ENCODE measurements at regions not wholly inside any gene's neighbourhood (a gene's known extent, or its start where the extent isn't known, plus 50 kb on each side); places are given as distances from the start of the nearest gene placed in this dataset.
A peak's percentile ranks its signal among the peaks of the same experiment; 100 is the strongest.

GRCh38 chr12:124517260-124518050 is 50.0 kb downstream of the NCOR2 start:
- peak; percentile 37 for DNase-seq

DNA sequence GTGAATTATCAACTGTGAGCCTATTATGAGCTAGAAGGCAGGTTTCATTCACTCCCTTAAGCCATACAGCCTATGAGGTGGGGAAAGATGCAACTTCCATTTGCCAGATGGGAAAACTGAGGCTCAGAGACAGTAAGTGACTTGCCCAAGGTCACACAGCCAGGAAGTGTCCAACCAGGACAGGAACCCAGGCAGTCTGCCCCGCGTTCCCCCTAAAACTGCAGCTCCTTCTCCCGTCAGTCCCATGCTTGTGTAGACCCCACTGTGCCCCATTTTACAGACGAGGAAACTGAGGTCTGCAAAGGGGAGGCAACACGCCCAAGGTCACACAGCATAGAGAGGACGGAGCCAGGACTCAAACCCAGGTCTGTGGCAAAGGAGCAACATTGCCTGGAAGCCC is 50.6 kb downstream of the NCOR2 start:
- no peak for DNase-seq

DNA sequence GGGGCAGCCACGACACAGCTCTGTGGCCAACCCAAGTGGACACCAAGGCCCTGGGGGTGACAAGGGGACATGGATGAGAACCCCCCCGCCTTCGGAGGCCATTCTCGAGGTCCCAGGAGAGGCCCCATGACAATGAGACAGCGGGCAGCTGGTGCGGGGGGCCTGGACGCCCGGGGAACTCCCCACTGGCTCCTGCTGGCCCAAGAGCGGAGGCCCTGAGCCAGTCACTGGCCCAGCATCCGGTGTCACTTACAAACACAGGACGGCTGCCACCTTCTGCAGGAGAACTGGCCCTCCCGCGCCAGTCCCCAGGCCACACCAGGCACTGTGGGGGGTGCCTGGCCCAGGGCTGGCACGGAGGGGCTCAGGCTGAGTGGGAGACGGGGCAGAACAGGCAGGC is 51.4 kb downstream of the NCOR2 start:
- no peak for DNase-seq

DNA sequence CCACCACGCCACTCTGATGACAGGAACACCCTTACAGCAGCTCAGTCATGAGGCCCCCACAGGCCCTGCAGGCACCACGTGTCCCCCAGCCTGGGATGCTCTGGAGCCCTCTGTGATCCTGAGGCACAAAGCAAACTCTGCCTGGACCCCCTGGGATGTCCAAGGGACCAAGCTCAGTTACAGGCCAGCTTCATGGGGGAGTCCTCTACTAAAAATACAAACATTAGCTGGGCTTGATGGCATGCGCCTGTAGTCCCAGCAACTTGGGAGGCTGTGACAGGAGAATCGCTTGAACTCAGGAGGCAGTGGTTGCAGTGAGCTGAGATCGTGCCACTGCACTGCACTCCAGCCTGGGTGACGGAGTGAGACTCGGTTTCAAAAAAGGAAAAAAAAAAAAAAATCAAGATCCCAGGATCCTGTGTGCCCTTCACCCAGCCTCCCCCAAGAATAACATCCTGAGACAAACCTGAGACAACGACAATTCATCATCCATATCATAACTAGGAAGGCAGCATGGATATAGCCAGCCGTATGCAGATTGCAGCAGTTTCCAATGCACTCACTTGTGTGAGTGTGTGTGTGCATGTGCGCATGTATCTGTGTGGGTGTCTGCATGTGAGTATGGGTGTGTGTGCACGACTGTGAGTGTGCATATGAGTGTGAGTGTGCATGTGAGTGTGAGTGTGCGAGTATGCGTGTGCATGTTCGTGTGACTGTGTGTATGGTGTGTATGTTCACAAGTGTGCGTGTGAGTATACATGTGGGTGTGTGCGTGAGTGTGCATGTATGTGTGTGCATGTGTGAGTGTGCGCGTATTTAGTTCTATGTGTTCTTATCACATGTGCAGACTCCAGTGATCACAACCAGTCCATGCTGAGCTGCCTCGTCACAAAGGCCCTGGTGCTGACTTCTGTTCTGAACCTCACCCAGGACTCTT is 52.1 kb downstream of the NCOR2 start:
- DNase-seq, result no peak

DNA sequence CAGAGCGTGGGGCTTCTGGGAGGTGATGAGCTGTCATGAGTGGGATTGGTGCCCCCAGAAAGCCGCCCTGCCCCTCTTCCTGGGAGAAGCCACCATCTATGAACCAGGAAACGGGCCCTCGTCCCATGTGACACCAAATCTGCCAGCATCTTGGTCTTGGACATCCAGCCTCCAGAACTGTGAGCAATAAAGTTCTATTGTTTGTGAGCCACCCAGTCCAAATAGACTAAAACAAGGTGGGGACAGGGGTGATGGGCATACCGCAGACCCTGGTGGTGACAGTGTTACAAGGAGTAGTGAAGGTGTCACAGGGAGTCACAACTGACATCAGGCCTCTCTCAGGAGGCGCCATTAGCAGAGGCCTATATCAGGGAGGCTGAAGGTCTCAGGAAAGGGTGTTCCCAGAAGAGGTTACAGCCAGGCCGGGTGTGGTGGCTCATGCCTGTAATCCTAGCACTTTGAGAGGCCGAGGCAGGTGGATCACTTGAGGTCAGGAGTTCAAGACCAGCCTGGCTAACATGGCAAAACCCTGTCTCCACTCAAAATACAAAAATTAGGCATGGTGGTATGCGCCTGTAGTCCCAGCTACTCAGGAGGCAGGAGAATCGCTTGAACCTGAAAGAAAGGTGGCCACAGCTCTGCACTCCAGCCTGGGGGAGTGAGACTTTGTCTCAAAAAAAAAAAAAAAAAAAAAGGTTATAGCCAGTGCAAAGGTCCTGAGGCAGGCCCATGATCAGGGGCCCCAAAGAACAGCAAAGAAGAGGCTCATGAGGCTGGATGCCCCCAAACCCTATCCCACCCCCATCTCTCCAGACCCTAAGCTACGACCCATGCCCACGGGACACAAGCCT is 53.0 kb downstream of the NCOR2 start:
- DNase-seq, result no peak

- no peak for DNase-seq
These were observed 54.0 kb downstream of the NCOR2 start for GRCh38 chr12:124513297-124513867.

- DNase-seq, result peak; percentile 98
These were observed 54.6 kb downstream of the NCOR2 start for GRCh38 chr12:124512667-124513296.

DNA sequence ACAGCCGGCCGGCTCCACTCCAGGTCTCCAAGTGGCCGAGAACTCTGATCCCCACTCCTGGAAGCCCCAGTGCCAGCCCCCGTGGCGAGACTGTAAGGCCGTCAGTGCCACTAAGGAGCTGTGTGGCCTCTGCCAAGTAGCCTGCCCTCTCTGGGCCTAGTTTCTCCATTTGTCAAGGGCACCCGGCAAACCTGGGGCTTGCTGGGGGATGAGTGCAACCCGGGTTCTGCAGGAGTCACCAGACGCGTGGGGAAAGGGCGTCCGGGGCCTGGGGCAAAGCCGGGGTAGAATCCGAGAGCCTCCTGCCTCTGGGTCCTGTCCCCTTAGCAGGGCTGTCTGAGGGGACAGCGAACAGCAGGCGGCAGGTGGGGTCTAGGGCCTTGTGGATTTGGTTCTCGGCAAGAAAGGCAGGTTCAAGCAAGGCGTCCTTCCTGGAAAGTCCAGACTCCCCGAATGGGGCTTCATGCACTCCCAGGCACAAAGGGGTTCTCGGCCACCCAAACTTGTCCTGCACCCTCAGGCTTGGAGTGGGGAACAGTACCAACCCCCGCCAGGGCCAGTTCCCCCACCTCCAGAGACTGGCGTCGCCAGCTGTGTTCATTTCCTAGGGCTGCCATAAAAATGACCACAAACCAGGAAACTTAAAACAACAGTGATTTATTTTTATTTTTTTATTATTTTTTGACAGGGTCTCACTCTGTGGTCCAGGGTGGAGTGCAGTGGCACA is 56.0 kb downstream of the NCOR2 start:
- no peak for DNase-seq

DNA sequence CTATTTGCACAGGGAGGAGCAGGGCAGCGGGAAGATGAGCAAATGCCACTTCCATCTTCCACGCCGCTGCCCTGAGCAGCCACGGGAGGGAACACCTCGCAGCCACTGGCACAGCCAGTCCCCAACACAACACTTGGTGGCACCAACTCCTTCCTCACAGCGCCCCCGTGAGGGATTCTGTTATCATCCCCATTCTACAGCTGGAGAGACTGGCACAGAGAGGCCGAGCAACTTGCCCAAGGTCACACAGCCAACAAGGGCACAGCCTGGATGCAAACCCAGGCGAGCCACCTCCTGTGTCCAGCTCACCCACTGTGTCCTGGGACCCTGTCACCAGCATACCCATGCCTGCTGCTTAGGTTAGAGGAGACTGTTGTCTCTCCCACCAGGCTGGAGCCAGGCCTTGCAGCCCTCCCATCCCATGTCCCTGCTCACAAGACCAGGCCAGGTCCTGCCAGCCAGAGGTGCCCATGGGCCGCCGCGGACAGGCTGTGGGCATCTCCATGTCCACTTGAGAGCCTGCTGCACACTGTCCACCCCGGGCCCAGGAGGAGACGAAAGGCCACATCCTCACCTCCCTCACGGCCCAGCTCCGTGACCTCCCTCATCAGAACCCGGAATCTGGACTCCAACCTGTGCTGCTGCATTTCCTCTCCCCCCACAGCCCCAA is 57.0 kb downstream of the NCOR2 start:
- no peak for DNase-seq

DNA sequence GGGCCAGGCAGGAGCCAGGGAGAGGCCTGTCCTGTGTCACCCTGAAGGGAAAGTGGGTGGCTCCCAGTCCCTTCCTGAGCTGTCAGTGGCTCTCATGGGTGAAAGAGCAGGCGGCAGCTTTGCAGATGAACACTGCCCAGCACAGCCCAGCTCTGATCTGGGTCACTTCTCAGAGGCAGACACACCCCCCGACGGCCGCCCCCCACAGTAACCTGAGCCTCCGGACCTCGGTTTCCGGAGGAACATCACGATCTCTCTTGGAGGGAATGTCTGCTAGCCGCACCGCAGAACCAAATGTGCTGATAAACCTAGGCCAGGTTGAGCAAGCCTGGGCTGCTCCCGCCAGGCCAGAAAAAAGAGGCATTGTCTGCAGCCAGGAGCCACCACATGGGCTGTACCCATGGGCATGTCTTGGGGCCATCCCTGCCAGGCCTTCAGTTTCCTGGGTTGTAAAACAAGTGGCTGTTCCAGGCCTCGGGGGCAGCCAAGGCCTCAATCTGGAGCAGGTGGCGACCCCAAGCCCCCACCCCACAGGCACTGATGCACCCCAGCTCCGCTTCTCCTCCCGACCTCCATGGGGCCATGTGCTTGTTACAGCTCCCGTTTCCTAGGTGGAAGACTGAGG is 57.6 kb downstream of the NCOR2 start:
- peak; percentile 72 for DNase-seq

DNA sequence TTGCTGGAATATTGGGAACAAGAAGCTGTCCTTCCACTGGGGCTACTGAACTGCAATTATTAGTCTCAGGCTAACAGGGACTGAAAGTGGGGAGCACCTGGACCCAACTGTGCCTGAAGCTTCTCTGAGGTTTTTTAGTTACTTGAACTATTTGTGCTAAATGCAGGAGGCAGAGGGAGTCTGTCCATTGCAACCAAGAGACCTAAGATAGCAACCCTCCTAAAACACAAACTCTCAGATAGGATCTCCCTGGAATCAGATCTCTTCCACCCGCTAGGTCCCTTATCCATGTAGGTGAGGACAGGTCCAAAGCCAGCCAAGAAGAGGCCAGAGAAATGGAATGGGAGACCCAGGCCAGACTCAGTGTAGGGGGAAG is 58.1 kb downstream of the NCOR2 start:
- DNase-seq, result peak; percentile 14

DNA sequence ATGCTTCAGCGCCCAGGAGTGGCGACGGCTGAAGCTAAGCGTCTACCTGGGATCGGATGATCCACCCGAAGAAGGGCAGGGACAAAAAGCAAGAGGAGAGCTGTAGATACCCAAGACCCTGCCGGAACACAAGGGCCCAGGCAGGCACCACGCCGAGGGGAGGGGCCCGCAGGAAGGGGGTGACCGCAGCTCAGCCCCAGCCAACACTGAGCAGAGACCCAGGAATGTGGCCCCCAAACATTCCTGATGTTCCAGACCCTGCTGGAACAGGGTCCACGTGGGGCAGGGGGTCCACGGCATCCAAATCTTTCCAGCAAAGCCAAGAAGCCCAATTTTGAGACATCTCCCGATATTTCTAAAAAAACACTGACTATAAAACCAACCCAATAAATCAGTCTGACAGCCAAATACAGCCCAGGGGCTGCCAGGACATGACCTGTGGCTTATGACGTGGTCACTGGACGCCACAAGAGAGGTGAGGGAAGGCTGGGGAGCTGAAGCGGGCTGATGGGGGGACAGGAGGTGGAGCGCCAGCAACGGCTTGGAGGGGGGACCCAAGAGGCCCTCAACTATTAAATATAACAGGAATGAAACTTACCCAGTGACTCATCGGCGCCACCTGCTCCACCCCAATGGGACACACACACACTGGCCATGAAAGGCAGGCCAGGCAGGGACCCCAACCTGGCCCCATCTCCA is 58.9 kb downstream of the NCOR2 start:
- peak; percentile 55 for DNase-seq

DNA sequence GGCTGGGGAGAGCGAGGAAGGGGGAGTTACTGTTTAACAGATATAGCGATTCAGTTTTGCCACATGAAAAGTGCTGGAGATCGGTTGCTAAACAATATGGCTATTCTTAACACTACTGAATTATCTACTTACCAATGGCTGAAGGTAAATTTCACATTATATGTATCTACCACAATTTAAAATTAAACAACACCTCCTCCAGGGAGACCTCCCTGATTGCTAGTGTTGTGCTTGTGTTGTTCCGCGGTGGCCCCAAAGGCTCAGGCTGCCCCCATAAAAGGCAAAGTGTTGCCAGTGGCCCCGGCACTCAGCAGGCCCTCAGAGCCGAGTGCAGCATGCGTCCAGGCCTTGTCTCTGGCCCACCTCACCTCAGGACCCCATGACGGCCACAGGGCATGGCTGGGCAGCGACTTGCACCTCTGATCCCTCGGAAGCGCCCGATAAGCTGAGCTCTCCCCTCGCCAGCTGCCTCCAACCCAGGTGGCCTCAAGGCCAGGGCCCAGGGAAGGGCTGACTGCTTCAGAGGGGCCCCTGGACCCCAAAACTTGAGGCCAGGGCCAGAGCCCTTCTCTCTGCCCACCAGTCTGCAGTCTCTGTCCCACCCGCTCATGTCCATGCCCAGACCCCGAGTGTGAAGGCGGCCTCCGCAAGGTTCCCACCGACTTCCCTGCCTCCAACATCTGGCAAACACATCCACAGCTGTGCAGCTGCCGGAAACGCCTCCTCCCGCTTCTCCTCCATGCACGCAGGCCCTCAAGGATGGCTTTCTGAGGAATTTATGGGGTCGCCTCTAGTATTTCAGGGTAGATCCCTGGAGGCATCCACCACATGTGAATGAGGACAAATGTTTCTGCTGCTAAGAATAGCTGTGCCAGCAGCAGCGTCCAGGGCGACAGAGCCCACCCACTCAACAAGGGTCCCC is 60.0 kb downstream of the NCOR2 start:
- DNase-seq, result peak; percentile 49

GRCh38 chr12:124506832-124507153 is 60.6 kb downstream of the NCOR2 start:
- DNase-seq, result no peak

DNA sequence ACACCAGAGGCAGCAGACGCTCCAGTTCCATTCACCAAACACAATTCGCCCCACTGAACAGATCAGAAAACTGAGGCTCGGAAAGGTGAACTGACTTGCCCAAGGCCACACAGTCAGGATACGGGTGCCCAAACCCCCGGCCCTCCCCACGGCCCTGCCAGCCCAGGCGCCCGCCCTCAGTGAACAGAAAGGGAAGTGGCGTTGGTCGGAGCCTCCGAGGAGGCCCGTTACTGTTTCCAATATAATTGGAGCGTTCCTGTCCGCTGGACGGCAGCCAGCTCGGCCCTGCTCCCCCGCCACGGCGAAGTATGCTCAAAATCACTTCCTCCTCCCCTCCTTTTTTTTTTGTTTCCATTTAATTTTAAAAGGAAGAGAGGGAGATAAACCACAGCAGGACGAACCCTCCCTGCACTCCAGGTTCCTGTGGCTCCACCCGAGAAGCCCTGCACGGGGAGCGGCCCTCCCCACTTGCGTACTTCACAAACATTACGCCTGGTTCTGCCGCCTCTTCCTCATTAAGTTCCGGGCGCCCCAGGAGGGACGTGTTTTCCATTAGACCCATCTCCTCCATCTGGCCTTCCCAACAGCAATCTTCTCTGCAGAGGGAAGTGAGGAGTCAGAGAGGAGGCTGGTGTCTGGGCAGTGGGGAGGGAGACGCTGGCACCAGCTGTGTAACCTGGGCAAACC is 61.1 kb downstream of the NCOR2 start:
- DNase-seq, result peak; percentile 38

- DNase-seq, result no peak
These were observed 62.2 kb downstream of the NCOR2 start for GRCh38 chr12:124505001-124505818.
